K562 (cell line): ENCODE measurements at regions not wholly inside any gene's neighbourhood (a gene's known extent, or its start where the extent isn't known, plus 50 kb on each side); places are given as distances from the start of the nearest gene placed in this dataset.

Experiments used
- ATAC-seq: fragments of 200-7000 bp; cut with Tn5 transposase; 3 replicates; pipeline ENCODE4 v1.9.1; 2020; ENCODE audit warnings: moderate library complexity
- BruUV-seq: library from RNA; stranded (reverse); fragments of 400-500 nt; replicated peaks from 2 replicates; lab custom pipeline; 2021; lab: Mats Ljungman, UMichigan
- CTCF ChIA-PET: fragments of 300-600 bp; formaldehyde crosslinking; extraction: SDS; loops from one replicate; lab custom pipeline; 2021; ENCODE audit warnings: low intra/inter-chr PET ratio; lab: Yijun Ruan, JAX
- POLR2A ChIA-PET: fragments of 300-600, 350-650 bp; sonication (Branson Sonifier 250); formaldehyde crosslinking; extraction: SDS; loops from one replicate; lab custom pipeline; 2021; ENCODE audit warnings: antibody characterized with exemption, inconsistent platforms; lab: Yijun Ruan, JAX
- DNase-seq, 4 experiments: peaks; one replicate each; pipeline versions ENCODE4 v3.0.0 to v3.0.0-alpha.2; 2011 to 2018; ENCODE audit warnings: low spot score in 3 of 4, mixed read lengths in 3 of 4; ENCODE audit errors: extremely low read depth in 1 of 4
- FAIRE-seq: peaks from 2 replicates; lab custom pipeline; 2011; peaks lifted over from hg19 to GRCh38; lab: Jason Lieb, UNC
- H2AFZ ChIP-seq: 2 replicates; pipeline ENCODE4 v1.6.0; 2011; ENCODE audit warnings: low read depth, low read length, control low read depth, inconsistent platforms
- H3K27ac ChIP-seq: fragments of 200-600 bp; 3 replicates; pipeline ENCODE4 v1.8.0; 2011; ENCODE audit warnings: low read depth, mild to moderate bottlenecking, control low read depth, inconsistent platforms, low read length, moderate library complexity, mixed read lengths; ENCODE audit errors: extremely low read depth
- H3K27me3 ChIP-seq, 2 experiments: fragments of 300-600 bp in 1 of 2; 2 replicates in 1 of 2; 3 replicates in 1 of 2; pipeline versions ENCODE4 v1.6.0 to v1.8.0; 2011; ENCODE audit warnings: inconsistent platforms in 2 of 2, low read length in 2 of 2, mild to moderate bottlenecking in 1 of 2, mixed read lengths in 1 of 2, moderate library complexity in 1 of 2; ENCODE audit not compliant: control insufficient read depth in 2 of 2, insufficient read depth in 2 of 2
- H3K36me3 ChIP-seq: fragments of 300-600 bp; 3 replicates; pipeline ENCODE4 v1.8.0; 2011; ENCODE audit warnings: mild to moderate bottlenecking, low read length, inconsistent platforms; ENCODE audit not compliant: control insufficient read depth, insufficient read depth
- H3K4me1 ChIP-seq, 2 experiments: fragments of 200-600 bp in 1 of 2; replicated peaks in 1 of 2; 2 replicates in 1 of 2; 3 replicates in 1 of 2; pipeline versions ENCODE4 v1.5.1 to v1.8.0; 2011; ENCODE audit warnings: inconsistent platforms in 2 of 2, low read length in 2 of 2, mild to moderate bottlenecking in 1 of 2, mixed read lengths in 1 of 2, moderate library complexity in 1 of 2; ENCODE audit not compliant: control insufficient read depth in 2 of 2, insufficient read depth in 2 of 2
- H3K4me2 ChIP-seq: 2 replicates; pipeline ENCODE4 v1.6.1; 2011; ENCODE audit warnings: low read length, control low read depth, inconsistent platforms, mixed read lengths; ENCODE audit not compliant: insufficient read depth
- H3K4me3 ChIP-seq: fragments of 200-600 bp; sonication (generic), shearing (Covaris generic); 2 replicates; pipeline ENCODE4 v1.5.1; 2016; ENCODE audit warnings: control low read depth, inconsistent platforms
- H3K79me2 ChIP-seq: fragments of 200-600 bp; 3 replicates; pipeline ENCODE4 v1.8.0; 2011; ENCODE audit warnings: low read length, inconsistent platforms; ENCODE audit not compliant: control insufficient read depth, insufficient read depth
- H3K9ac ChIP-seq, 2 experiments: 2 replicates each; pipeline versions ENCODE4 v1.6.0 to v1.6.1; 2011; ENCODE audit warnings: low read depth in 2 of 2, low read length in 2 of 2, control low read depth in 1 of 2, inconsistent platforms in 1 of 2, mild to moderate bottlenecking in 1 of 2, mixed read lengths in 1 of 2; ENCODE audit not compliant: insufficient read depth in 1 of 2
- H3K9me1 ChIP-seq: one replicate; pipeline ENCODE4 v1.6.0; 2011; ENCODE audit warnings: inconsistent platforms, mild to moderate bottlenecking, low read length, moderate library complexity; ENCODE audit not compliant: control insufficient read depth, insufficient read depth
- H3K9me3 ChIP-seq: replicated peaks from 2 replicates; pipeline ENCODE4 v1.5.1; 2011; ENCODE audit warnings: low read depth, low read length, inconsistent platforms; ENCODE audit not compliant: control insufficient read depth, insufficient read depth
- H4K20me1 ChIP-seq: replicated peaks from 2 replicates; pipeline ENCODE4 v1.6.1; 2011; ENCODE audit warnings: low read length, inconsistent platforms, mixed read lengths; ENCODE audit not compliant: control insufficient read depth, insufficient read depth
- ADNP ChIP-seq: fragments of 200-800 bp; sonication (Bioruptor generic); IDR thresholded peaks from 2 replicates; pipeline ENCODE4 v1.6.1; 2016; ENCODE audit warnings: missing genetic modification characterization, missing compliant biosample characterization
- BHLHE40 ChIP-seq: IDR thresholded peaks from 2 replicates; pipeline ENCODE4 v1.6.1; 2011; ENCODE audit warnings: low read length, improper control_type of control experiment
- EWSR1 ChIP-seq: fragments of 450-650 bp; IDR thresholded peaks from 2 replicates; pipeline ENCODE4 v1.6.1; 2018; ENCODE audit warnings: borderline replicate concordance, mild to moderate bottlenecking, low read depth, moderate library complexity; ENCODE audit not compliant: partially characterized antibody
- GTF2F1 ChIP-seq: IDR thresholded peaks from 2 replicates; pipeline ENCODE4 v1.6.1; 2011; ENCODE audit warnings: low read depth, low read length, improper control_type of control experiment
- HDAC2 ChIP-seq: fragments of 450-650 bp; IDR thresholded peaks from 2 replicates; pipeline ENCODE4 v1.6.1; 2016; ENCODE audit warnings: mild to moderate bottlenecking
- HIVEP1 ChIP-seq: fragments of 250-450 bp; sonication (Bioruptor Pico); IDR thresholded peaks from 2 replicates; pipeline ENCODE4 v1.4.0; 2020; ENCODE audit warnings: mild to moderate bottlenecking
- KLF6 ChIP-seq: fragments of 250-450 bp; sonication (Bioruptor Pico); IDR thresholded peaks from 2 replicates; pipeline ENCODE4 v1.4.0; 2020; ENCODE audit warnings: mild to moderate bottlenecking, moderate library complexity, borderline replicate concordance
- MBD1 ChIP-seq: fragments of 250-450 bp; sonication (Bioruptor Pico); IDR thresholded peaks from 2 replicates; pipeline ENCODE4 v1.8.0; 2022; ENCODE audit warnings: inconsistent platforms
- MBD2 ChIP-seq: sonication (generic); IDR thresholded peaks from 2 replicates; pipeline ENCODE4 v1.6.1; 2016; ENCODE audit warnings: low read depth, borderline replicate concordance
- MCM2 ChIP-seq: fragments of 450-650 bp; IDR thresholded peaks from 2 replicates; pipeline ENCODE4 v1.6.1; 2017; ENCODE audit warnings: low read depth, mild to moderate bottlenecking
- MECOM ChIP-seq: fragments of 250-450 bp; sonication (Bioruptor Pico); IDR thresholded peaks from 2 replicates; pipeline ENCODE4 v1.8.0; 2022; ENCODE audit warnings: inconsistent platforms
- MIER1 ChIP-seq: fragments of 450-650 bp; IDR thresholded peaks from 2 replicates; pipeline ENCODE4 v1.6.1; 2016; ENCODE audit warnings: antibody characterized with exemption, mild to moderate bottlenecking, low read depth
- PKNOX1 ChIP-seq: fragments of 450-650 bp; IDR thresholded peaks from 2 replicates; pipeline ENCODE4 v1.6.1; 2016
- USF2 ChIP-seq: sonication (generic); formaldehyde crosslinking; IDR thresholded peaks from 2 replicates; pipeline ENCODE4 v1.5.0; 2020; ENCODE audit warnings: missing genetic modification reagents
- YBX1 ChIP-seq: fragments of 450-650 bp; IDR thresholded peaks from 2 replicates; pipeline ENCODE4 v1.7.1; 2016; ENCODE audit warnings: mild to moderate bottlenecking
- ZNF253 ChIP-seq: fragments of 250-450 bp; sonication (Bioruptor Pico); conservative IDR thresholded peaks from 2 replicates; pipeline ENCODE4 v1.6.1; 2021; ENCODE audit warnings: mild to moderate bottlenecking
- ZNF324 ChIP-seq: fragments of 250-450 bp; sonication (Bioruptor Pico); IDR thresholded peaks from 2 replicates; pipeline ENCODE4 v1.4.0; 2020; ENCODE audit warnings: mild to moderate bottlenecking
- ZNF347 ChIP-seq: fragments of 450-650 bp; formaldehyde crosslinking; IDR thresholded peaks from 2 replicates; pipeline ENCODE4 v1.4.0; 2020; ENCODE audit warnings: low read depth, mild to moderate bottlenecking, moderate library complexity
- ZNF696 ChIP-seq: fragments of 250-450 bp; sonication (Bioruptor Pico); conservative IDR thresholded peaks from 2 replicates; pipeline ENCODE4 v1.4.0; 2020; ENCODE audit warnings: mild to moderate bottlenecking, moderate library complexity
- ZSCAN32 ChIP-seq: fragments of 450-650 bp; formaldehyde crosslinking; IDR thresholded peaks from 2 replicates; pipeline ENCODE4 v1.4.0; 2020; ENCODE audit warnings: mild to moderate bottlenecking, moderate library complexity
- WGBS: fragments of 100-300 bp; shearing (Covaris generic); methylation state at CpG from one replicate; pipeline ENCODE4 v1.1.6; 2016; ENCODE audit warnings: low coverage, mixed read lengths; ENCODE audit not compliant: insufficient coverage; ENCODE audit errors: missing lambda C conversion rate; 5-methylcytosine and 5-hydroxymethylcytosine counted together
- in situ Hi-C: fragments of 300-500 bp; cut with MboI; formaldehyde crosslinking; loops from 4 replicates; pipeline ENCODE4 v1.15.0; 2018; ENCODE audit warnings: inconsistent platforms, mixed read lengths
- intact Hi-C: fragments of 100-400 bp; cut with micrococcal nuclease; formaldehyde crosslinking; loops from 2 replicates; pipeline ENCODE4 v1.14.2; 2022

GRCh38 chr14:101202627-101203404, 299.3 kb upstream of the RTL1 start:
- no peak overlapping the region for H3K4me2 ChIP-seq
- no peaks in the 10 kb centered on the region for H3K4me1 ChIP-seq
- no peaks in the 10 kb centered on the region for H3K79me2 ChIP-seq
- FAIRE-seq (no peak), DNase-seq (no peak), ATAC-seq (no peak)
- no peaks in the 10 kb centered on the region; a peak in 1 of 5 replicates for H3K27me3 ChIP-seq
- H3K9ac ChIP-seq, result no peak overlapping the region
- in situ Hi-C loops, result no loop called here
- WGBS, result 14% methylated on average over 19 of the region's 25 CpGs
- no peak for TF ChIP-seq KLF6 (CRISPR knock-in tag)
- no peak for TF ChIP-seq MCM2
- TF ChIP-seq ZSCAN32, result no peak
- no peak for TF ChIP-seq MECOM
- no peak for TF ChIP-seq ZNF324 (CRISPR knock-in tag)
- TF ChIP-seq EWSR1, result no peak
- TF ChIP-seq MBD1 (CRISPR knock-in tag), result no peak
- no peak for TF ChIP-seq YBX1
- TF ChIP-seq HDAC2, result no peak
- TF ChIP-seq HIVEP1, result no peak
- no peak for TF ChIP-seq ZNF253 (CRISPR knock-in tag)
- no peak for TF ChIP-seq ZNF696
- no peak for TF ChIP-seq ADNP (tag)
- TF ChIP-seq MBD2, result no peak
- TF ChIP-seq ZNF347 (CRISPR knock-in tag), result no peak
- no peak for TF ChIP-seq MIER1
- no peak for TF ChIP-seq GTF2F1
- no peak for TF ChIP-seq PKNOX1
- no peak for TF ChIP-seq USF2 (CRISPR knock-in tag)
- TF ChIP-seq BHLHE40, result no peak
- BruUV-seq, result no TSS peak
- no peaks in the 10 kb centered on the region for H3K9me3 ChIP-seq
- intact Hi-C loops, result no loop called here
- POLR2A ChIA-PET, result no interaction called here
- CTCF ChIA-PET, result no interaction called here
- H3K27ac ChIP-seq, result no peak overlapping the region
- no peaks in the 10 kb centered on the region for H3K36me3 ChIP-seq
- no peaks in the 10 kb centered on the region for H4K20me1 ChIP-seq
- no peak overlapping the region for H2AFZ ChIP-seq
- H3K9me1 ChIP-seq, result no peaks in the 10 kb centered on the region
- H3K4me3 ChIP-seq, result no peak overlapping the region
